ENCODE measurements at regions not wholly inside any gene's neighbourhood (a gene's known extent, or its start where the extent isn't known, plus 50 kb on each side); places are given as distances from the start of the nearest gene placed in this dataset.
"Not testable (repeated sequence)": the region's sequence is repeated elsewhere in the genome, so short reads cannot be mapped to it uniquely, and the experiment has no call there.

- ATAC-seq (no peak), DNase-seq (peak in 2 of 4 donors; percentile 9 to 47)
- no peak for TF ChIP-seq POLR2A (IDR thresholded peaks at IDR 0.05)
- TF ChIP-seq, protein P1, sequence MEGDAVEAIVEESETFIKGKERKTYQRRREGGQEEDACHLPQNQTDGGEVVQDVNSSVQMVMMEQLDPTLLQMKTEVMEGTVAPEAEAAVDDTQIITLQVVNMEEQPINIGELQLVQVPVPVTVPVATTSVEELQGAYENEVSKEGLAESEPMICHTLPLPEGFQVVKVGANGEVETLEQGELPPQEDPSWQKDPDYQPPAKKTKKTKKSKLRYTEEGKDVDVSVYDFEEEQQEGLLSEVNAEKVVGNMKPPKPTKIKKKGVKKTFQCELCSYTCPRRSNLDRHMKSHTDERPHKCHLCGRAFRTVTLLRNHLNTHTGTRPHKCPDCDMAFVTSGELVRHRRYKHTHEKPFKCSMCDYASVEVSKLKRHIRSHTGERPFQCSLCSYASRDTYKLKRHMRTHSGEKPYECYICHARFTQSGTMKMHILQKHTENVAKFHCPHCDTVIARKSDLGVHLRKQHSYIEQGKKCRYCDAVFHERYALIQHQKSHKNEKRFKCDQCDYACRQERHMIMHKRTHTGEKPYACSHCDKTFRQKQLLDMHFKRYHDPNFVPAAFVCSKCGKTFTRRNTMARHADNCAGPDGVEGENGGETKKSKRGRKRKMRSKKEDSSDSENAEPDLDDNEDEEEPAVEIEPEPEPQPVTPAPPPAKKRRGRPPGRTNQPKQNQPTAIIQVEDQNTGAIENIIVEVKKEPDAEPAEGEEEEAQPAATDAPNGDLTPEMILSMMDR (IDR thresholded peaks at IDR 0.05) = peak; percentile 41 to 90 (median 79)
- intact Hi-C loops (cut with DNase I) = no loop called here
- WGBS, 2 donors = 20 to 22% methylated on average over 6 of the region's 6 CpGs
- H3K4me1 ChIP-seq = peaks cover 35% of the 10 kb centered on the region
- H3K27me3 ChIP-seq = no peaks in the 10 kb centered on the region
- no peaks in the 10 kb centered on the region for H3K36me3 ChIP-seq (replicated peaks in 1 of 2; ENCODE audit: insufficient read depth in 1 of 2, low read depth in 2 of 2)
- H3K4me3 ChIP-seq = peak overlapping the region in 1 of 2 donors; percentile 23
- H3K9me3 ChIP-seq = no peaks in the 10 kb centered on the region
- no peak overlapping the region for H3K27ac ChIP-seq
Measured at GRCh38 chr7:114081606-114082425, 163.0 kb upstream of the PPP1R3A start.

DNA sequence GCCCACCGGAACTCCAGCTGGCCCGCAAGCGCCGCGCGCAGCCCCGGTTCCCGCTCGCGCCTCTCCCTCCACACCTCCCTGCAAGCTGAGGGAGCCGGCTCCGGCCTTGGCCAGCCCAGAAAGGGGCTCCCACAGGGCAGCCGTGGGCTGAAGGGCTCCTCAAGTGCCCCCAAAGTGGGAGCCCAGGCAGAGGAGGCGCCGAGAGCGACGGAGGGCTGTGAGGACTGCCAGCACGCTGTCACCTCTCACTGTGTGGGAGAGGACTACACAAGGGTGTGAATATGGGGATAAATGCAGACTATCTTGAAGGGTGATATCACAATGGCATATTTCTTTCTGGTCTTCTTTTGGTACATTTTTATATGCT is 158.3 kb upstream of the PPP1R3A start:
- H3K4me1 ChIP-seq; intact Hi-C loops (cut with DNase I); H3K36me3 ChIP-seq (replicated peaks in 1 of 2; ENCODE audit: insufficient read depth in 1 of 2, low read depth in 2 of 2); H3K27me3 ChIP-seq; ATAC-seq; H3K27ac ChIP-seq; H3K4me3 ChIP-seq; DNase-seq; H3K9me3 ChIP-seq: not testable (repeated sequence)
- WGBS, 2 donors = 95 to 99% methylated on average over 9 to 14 of the region's 18 CpGs

DNA sequence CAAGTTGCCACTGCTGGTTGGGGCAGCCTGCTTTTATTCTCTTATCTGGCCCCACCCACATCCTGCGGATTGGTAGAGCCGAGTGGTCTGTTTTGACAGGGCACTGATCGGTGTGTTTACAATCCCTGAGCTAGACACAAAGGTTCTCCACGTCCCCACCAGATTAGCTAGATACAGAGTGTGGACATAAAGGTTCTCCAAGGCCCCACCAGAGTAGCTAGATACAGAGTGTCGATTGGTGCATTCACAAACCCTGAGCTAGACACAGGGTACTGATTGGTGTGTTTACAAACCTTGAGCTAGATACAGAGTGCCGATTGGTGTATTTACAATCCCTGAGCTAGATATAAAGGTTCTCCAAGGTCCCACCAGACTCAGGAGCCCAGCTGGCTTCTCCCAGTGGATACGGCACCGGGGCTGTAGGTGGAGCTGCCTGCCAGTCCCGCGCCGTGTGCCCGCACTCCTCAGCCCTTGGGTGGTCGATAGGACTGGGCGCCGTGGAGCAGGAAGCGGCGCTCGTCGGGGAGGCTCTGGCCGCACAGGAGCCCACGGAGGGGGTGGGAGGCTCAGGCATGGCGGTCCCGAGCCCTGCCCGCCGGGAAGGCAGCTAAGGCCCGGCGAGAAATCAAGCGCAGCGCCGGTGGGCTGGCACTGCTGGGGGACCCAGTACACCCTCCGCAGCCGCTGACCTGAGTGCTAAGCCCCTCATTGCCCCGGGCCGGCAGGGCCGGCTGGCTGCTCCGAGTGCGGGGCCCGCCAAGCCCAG is 157.8 kb upstream of the PPP1R3A start:
- H3K9me3 ChIP-seq; H3K27me3 ChIP-seq; H3K4me3 ChIP-seq; H3K27ac ChIP-seq; ATAC-seq; intact Hi-C loops (cut with DNase I); DNase-seq; H3K36me3 ChIP-seq (replicated peaks in 1 of 2; ENCODE audit: insufficient read depth in 1 of 2, low read depth in 2 of 2); H3K4me1 ChIP-seq: not testable (repeated sequence)
- WGBS, 2 donors = 87 to 91% methylated on average over 28 to 38 of the region's 38 CpGs

- Histone ChIP-seq H3K4me1 (peaks cover 8% of the 10 kb centered on the region), H3K9me3 (no peaks in the 10 kb centered on the region), H3K4me3 (no peak overlapping the region), H3K27me3 (no peaks in the 10 kb centered on the region), H3K27ac (no peak overlapping the region), H3K36me3 (replicated peaks in 1 of 2; ENCODE audit: insufficient read depth in 1 of 2, low read depth in 2 of 2) (no peaks in the 10 kb centered on the region)
- TF ChIP-seq POLR2A (IDR thresholded peaks at IDR 0.05) = no peak
- TF ChIP-seq, protein P1 (IDR thresholded peaks at IDR 0.05) = no peak
- intact Hi-C loops (cut with DNase I) = no loop called here
- no peak for ATAC-seq
- no peak for DNase-seq
- WGBS, 2 donors = 28 to 35% methylated on average over 2 of the region's 2 CpGs
Measured at GRCh38 chr7:114073701-114074100, 154.9 kb upstream of the PPP1R3A start.

DNA sequence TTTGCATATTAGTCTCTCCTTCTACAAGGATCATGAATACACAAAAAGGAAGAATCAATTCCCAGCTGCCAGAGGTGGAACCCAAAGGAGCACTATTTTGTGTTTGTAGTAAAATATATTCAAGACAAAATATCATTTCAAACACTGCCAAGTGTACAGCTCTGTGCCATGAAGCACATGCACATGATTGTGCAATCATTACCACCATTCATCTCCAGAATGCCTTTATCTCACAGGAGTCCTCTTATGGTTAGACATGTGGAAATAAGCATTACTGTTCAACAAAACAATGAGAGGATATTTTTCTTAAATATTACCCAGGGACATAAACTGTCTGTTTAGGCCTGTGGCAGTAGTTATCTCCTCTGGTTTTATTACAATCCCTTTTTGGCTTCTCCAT is 151.4 kb upstream of the PPP1R3A start:
- ATAC-seq = no peak
- Histone ChIP-seq H3K36me3 (replicated peaks in 1 of 2; ENCODE audit: insufficient read depth in 1 of 2, low read depth in 2 of 2) (no peaks in the 10 kb centered on the region), H3K4me3 (no peak overlapping the region), H3K27ac (no peak overlapping the region), H3K9me3 (no peaks in the 10 kb centered on the region), H3K4me1 (peaks cover under 1% of the 10 kb centered on the region), H3K27me3 (no peaks in the 10 kb centered on the region)
- no peak for TF ChIP-seq POLR2A (IDR thresholded peaks at IDR 0.05)
- TF ChIP-seq, protein P1 (IDR thresholded peaks at IDR 0.05) = no peak
- intact Hi-C loops (cut with DNase I) = no loop called here
- no peak for DNase-seq
